GM23338 (cell line): ENCODE measurements at regions not wholly inside any gene's neighbourhood (a gene's known extent, or its start where the extent isn't known, plus 50 kb on each side); places are given as distances from the start of the nearest gene placed in this dataset.

Source experiments
- ATAC-seq: fragments of 200-7000 bp; cut with Tn5 transposase; 3 replicates; pipeline ENCODE4 v1.9.1; 2020
- DNase-seq: peaks from one replicate; pipeline ENCODE4 v3.0.0-alpha.2; 2015; ENCODE audit warnings: low spot score
- H2AFZ ChIP-seq: fragments of 200-600 bp; sonication (generic); 2 replicates; pipeline ENCODE4 v1.8.0; 2016; ENCODE audit warnings: antibody characterized with exemption, mild to moderate bottlenecking, moderate library complexity
- H3F3A ChIP-seq: fragments of 200-600 bp; sonication (generic); replicated peaks from 2 replicates; pipeline ENCODE4 v1.8.0; 2017; ENCODE audit warnings: antibody characterized with exemption, mixed run types, low read depth
- H3K27ac ChIP-seq: fragments of 200-600 bp; sonication (generic); 2 replicates; pipeline ENCODE4 v1.6.1; 2016; ENCODE audit warnings: low read depth
- H3K27me3 ChIP-seq: fragments of 200-600 bp; sonication (generic); 2 replicates; pipeline ENCODE4 v1.8.0; 2016; ENCODE audit warnings: mild to moderate bottlenecking, mixed run types, moderate library complexity; ENCODE audit not compliant: insufficient read depth
- H3K36me3 ChIP-seq: fragments of 200-600 bp; sonication (generic); 2 replicates; pipeline ENCODE4 v1.8.0; 2016; ENCODE audit warnings: mild to moderate bottlenecking; ENCODE audit not compliant: insufficient read depth
- H3K4me1 ChIP-seq: fragments of 200-600 bp; sonication (generic); 2 replicates; pipeline ENCODE4 v1.8.0; 2016; ENCODE audit warnings: mild to moderate bottlenecking, moderate library complexity; ENCODE audit not compliant: insufficient read depth
- H3K4me2 ChIP-seq: fragments of 200-600 bp; sonication (generic); 2 replicates; pipeline ENCODE4 v1.7.1; 2017; ENCODE audit warnings: mixed run types
- H3K4me3 ChIP-seq: fragments of 200-600 bp; sonication (generic); 2 replicates; pipeline ENCODE4 v1.6.1; 2016; ENCODE audit warnings: mixed run types
- H3K79me2 ChIP-seq: fragments of 200-600 bp; sonication (generic); replicated peaks from 2 replicates; pipeline ENCODE4 v1.8.0; 2017; ENCODE audit warnings: mild to moderate bottlenecking; ENCODE audit not compliant: insufficient read depth
- H3K9me2 ChIP-seq: fragments of 200-600 bp; sonication (generic); 2 replicates; pipeline ENCODE4 v1.8.0; 2017; ENCODE audit not compliant: insufficient read depth
- H4K20me1 ChIP-seq: fragments of 200-600 bp; sonication (generic); replicated peaks from 2 replicates; pipeline ENCODE4 v1.8.0; 2017; ENCODE audit warnings: mild to moderate bottlenecking; ENCODE audit not compliant: insufficient read depth
- H3K27ac Mint-ChIP-seq: 2 replicates; pipeline ENCODE4 v1.8.0; 2020; ENCODE audit warnings: inconsistent platforms, mild to moderate bottlenecking, moderate library complexity, mixed read lengths
- H3K27me3 Mint-ChIP-seq: 3 replicates; pipeline ENCODE4 v1.8.0; 2022; ENCODE audit warnings: low read depth, mild to moderate bottlenecking, moderate library complexity, mixed read lengths, inconsistent platforms; ENCODE audit not compliant: insufficient read depth, poor library complexity
- H3K36me3 Mint-ChIP-seq: 3 replicates; pipeline ENCODE4 v1.8.0; 2021; ENCODE audit warnings: low read depth, mild to moderate bottlenecking, inconsistent platforms, moderate library complexity, mixed read lengths
- H3K4me1 Mint-ChIP-seq: 3 replicates; pipeline ENCODE4 v1.8.0; 2020; ENCODE audit warnings: mild to moderate bottlenecking, inconsistent platforms, mixed read lengths
- H3K4me3 Mint-ChIP-seq: 3 replicates; pipeline ENCODE4 v1.8.0; 2021; ENCODE audit warnings: moderate library complexity, mild to moderate bottlenecking, inconsistent platforms, mixed read lengths
- H3K9me3 Mint-ChIP-seq: 3 replicates; pipeline ENCODE4 v1.8.0; 2020; ENCODE audit warnings: moderate library complexity, mild to moderate bottlenecking, inconsistent platforms, mixed read lengths
- CREB1 ChIP-seq: fragments of 250-450 bp; sonication (Bioruptor Pico); IDR thresholded peaks from 2 replicates; pipeline ENCODE4 v1.5.0; 2020; ENCODE audit warnings: low read depth, mild to moderate bottlenecking, moderate library complexity
- CTCF ChIP-seq, 2 experiments: fragments of 200-600 bp in 1 of 2; sonication (generic) in 1 of 2; conservative IDR thresholded peaks; 2 replicates each; pipeline versions ENCODE4 v1.5.1 to v1.6.1; 2016 to 2017; ENCODE audit warnings: antibody characterized with exemption in 2 of 2, low read depth in 2 of 2, mild to moderate bottlenecking in 2 of 2, moderate library complexity in 1 of 2
- ETS1 ChIP-seq: IDR thresholded peaks from 2 replicates; pipeline ENCODE4 v1.6.1; 2016; ENCODE audit warnings: antibody characterized with exemption
- EZH2 ChIP-seq: fragments of 200-600 bp; sonication (generic); IDR thresholded peaks from one replicate; pipeline ENCODE4 v1.8.0; 2017; ENCODE audit warnings: antibody characterized with exemption, mild to moderate bottlenecking, low read depth; ENCODE audit not compliant: unreplicated experiment
- EZH2phosphoT487 ChIP-seq: fragments of 200-600 bp; sonication (generic); IDR thresholded peaks from one replicate; pipeline ENCODE4 v1.8.1; 2018; ENCODE audit warnings: antibody characterized with exemption; ENCODE audit not compliant: unreplicated experiment
- JUNB ChIP-seq: IDR thresholded peaks from one replicate; pipeline ENCODE4 v1.6.1; 2016; ENCODE audit warnings: antibody characterized with exemption; ENCODE audit not compliant: unreplicated experiment
- NANOG ChIP-seq: IDR thresholded peaks from 2 replicates; pipeline ENCODE4 v1.6.1; 2016; ENCODE audit warnings: antibody characterized with exemption, borderline replicate concordance
- POLR2AphosphoS5 ChIP-seq: IDR thresholded peaks from 2 replicates; pipeline ENCODE4 v1.6.1; 2016; ENCODE audit warnings: antibody characterized with exemption, low read depth
- REST ChIP-seq: IDR thresholded peaks from one replicate; pipeline ENCODE4 v1.6.1; 2018; ENCODE audit warnings: antibody characterized with exemption; ENCODE audit not compliant: unreplicated experiment
- STAT1 ChIP-seq: IDR thresholded peaks from one replicate; pipeline ENCODE4 v1.6.1; 2016; ENCODE audit warnings: antibody characterized with exemption; ENCODE audit not compliant: unreplicated experiment
- ZNF114 ChIP-seq: fragments of 250-450 bp; sonication (Bioruptor Pico); IDR thresholded peaks from 2 replicates; pipeline ENCODE4 v1.5.0; 2020; ENCODE audit warnings: mild to moderate bottlenecking, moderate library complexity
- ZNF331 ChIP-seq: fragments of 250-450 bp; sonication (Bioruptor Pico); IDR thresholded peaks from 2 replicates; pipeline ENCODE4 v1.5.0; 2020; ENCODE audit warnings: low read depth, mild to moderate bottlenecking, moderate library complexity
- ZNF462 ChIP-seq: fragments of 250-450 bp; sonication (Bioruptor Pico); IDR thresholded peaks from 2 replicates; pipeline ENCODE4 v1.5.0; 2020; ENCODE audit warnings: mild to moderate bottlenecking, moderate library complexity

- no peaks in the 10 kb centered on the region for H3K79me2 ChIP-seq
- H3K36me3 ChIP-seq = no peaks in the 10 kb centered on the region; the same call in 1 of the 2 replicates
- H3K27me3 ChIP-seq = no peaks in the 10 kb centered on the region
- H3K27ac Mint-ChIP-seq = no peak overlapping the region
- no peak for TF ChIP-seq POLR2AphosphoS5
- no peak for TF ChIP-seq EZH2
- no peak for TF ChIP-seq EZH2phosphoT487
- no peak for TF ChIP-seq CTCF (conservative IDR thresholded peaks at IDR 0.05; ENCODE audit: low read depth in 2 of 2)
- TF ChIP-seq ZNF331 = no peak
- no peak for TF ChIP-seq JUNB
- no peak for TF ChIP-seq ETS1
- TF ChIP-seq CREB1 = no peak
- no peak for TF ChIP-seq STAT1
- no peak for TF ChIP-seq NANOG
- TF ChIP-seq ZNF462 = no peak
- no peak for TF ChIP-seq ZNF114
- no peak for TF ChIP-seq REST
- no peaks in the 10 kb centered on the region for H3K4me1 Mint-ChIP-seq
- H2AFZ ChIP-seq = no peak overlapping the region
- peaks cover 66% of the 10 kb centered on the region for H3K9me3 Mint-ChIP-seq
- H3K36me3 Mint-ChIP-seq = no peaks in the 10 kb centered on the region; the same call in 2 of the 3 replicates
- H3K4me3 ChIP-seq = no peak overlapping the region
- H3K27me3 Mint-ChIP-seq = peaks cover 3% of the 10 kb centered on the region
- no peak overlapping the region for H3K27ac ChIP-seq
- no peak overlapping the region for H3K4me2 ChIP-seq
- H4K20me1 ChIP-seq = no peaks in the 10 kb centered on the region
- H3K4me3 Mint-ChIP-seq = no peak overlapping the region
- no peaks in the 10 kb centered on the region for H3K9me2 ChIP-seq
- H3K4me1 ChIP-seq = no peaks in the 10 kb centered on the region
- no peaks in the 10 kb centered on the region for H3F3A ChIP-seq
- ATAC-seq = no peak
- no peak for DNase-seq
Observed at GRCh38 chrY:21302278-21302677, 208.9 kb upstream of the RBMY1B start.
